ENCODE measurements at regions not wholly inside any gene's neighbourhood (a gene's known extent, or its start where the extent isn't known, plus 50 kb on each side); places are given as distances from the start of the nearest gene placed in this dataset.

DNA sequence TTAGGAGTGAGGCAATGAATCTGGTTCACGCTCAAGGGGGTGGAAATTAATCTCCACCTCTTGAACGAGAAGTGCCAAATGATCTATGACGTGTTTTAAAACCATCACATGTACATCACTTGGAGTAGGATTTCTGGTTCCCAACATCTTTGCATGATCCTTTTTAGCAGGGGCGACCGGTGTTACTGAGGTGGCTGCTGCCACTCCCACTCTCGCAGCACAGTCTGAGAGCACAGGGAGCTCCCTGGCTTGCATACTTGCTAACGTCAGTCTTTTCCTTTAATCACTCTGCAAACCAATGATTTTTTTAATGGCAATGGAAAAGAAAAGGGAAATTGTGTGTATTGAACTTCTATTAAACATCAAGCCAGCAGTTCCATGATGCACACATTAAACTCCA, 624.4 kb downstream of the IRX1 start:
- no peak overlapping the region for H3K27ac ChIP-seq
- no peak for TF ChIP-seq ZFX (IDR thresholded peaks at IDR 0.05; ENCODE audit: borderline replicate concordance)
- TF ChIP-seq, protein P1, sequence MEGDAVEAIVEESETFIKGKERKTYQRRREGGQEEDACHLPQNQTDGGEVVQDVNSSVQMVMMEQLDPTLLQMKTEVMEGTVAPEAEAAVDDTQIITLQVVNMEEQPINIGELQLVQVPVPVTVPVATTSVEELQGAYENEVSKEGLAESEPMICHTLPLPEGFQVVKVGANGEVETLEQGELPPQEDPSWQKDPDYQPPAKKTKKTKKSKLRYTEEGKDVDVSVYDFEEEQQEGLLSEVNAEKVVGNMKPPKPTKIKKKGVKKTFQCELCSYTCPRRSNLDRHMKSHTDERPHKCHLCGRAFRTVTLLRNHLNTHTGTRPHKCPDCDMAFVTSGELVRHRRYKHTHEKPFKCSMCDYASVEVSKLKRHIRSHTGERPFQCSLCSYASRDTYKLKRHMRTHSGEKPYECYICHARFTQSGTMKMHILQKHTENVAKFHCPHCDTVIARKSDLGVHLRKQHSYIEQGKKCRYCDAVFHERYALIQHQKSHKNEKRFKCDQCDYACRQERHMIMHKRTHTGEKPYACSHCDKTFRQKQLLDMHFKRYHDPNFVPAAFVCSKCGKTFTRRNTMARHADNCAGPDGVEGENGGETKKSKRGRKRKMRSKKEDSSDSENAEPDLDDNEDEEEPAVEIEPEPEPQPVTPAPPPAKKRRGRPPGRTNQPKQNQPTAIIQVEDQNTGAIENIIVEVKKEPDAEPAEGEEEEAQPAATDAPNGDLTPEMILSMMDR (IDR thresholded peaks at IDR 0.05) = no peak

DNA sequence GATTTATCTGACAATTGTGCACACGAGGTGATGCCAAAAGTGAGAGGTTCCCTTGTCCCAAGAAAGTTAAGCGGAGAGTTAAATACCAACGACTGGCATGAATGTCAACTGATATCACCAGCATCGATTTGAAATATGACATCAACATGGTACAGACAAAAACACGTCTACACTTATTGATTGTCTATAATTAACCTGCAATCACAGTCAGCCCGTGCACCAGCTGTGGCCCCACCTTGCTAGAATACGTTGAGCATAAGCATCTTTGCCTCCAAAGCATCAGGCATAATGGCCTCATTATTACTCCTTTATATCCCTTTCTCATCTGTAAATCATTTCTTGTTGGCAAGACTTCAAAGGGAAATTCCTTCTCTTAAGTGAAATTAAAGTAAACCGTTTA, 625.4 kb downstream of the IRX1 start:
- TF ChIP-seq, protein P1 (IDR thresholded peaks at IDR 0.05) = no peak
- TF ChIP-seq ZFX (IDR thresholded peaks at IDR 0.05; ENCODE audit: borderline replicate concordance) = no peak
- no peak overlapping the region for H3K27ac ChIP-seq

- TF ChIP-seq, protein P1 (IDR thresholded peaks at IDR 0.05) = no peak
- TF ChIP-seq ZFX (IDR thresholded peaks at IDR 0.05; ENCODE audit: borderline replicate concordance) = no peak
Observed at GRCh38 chr5:4222147-4222546, 626.5 kb downstream of the IRX1 start.

GRCh38 chr5:4222821-4223220, 627.2 kb downstream of the IRX1 start:
- TF ChIP-seq, protein P1 (IDR thresholded peaks at IDR 0.05) = no peak
- TF ChIP-seq ZFX (IDR thresholded peaks at IDR 0.05; ENCODE audit: borderline replicate concordance) = no peak
- H3K27ac ChIP-seq = no peak overlapping the region

More at GRCh38 chr5:4222147-4222546, 626.5 kb downstream of the IRX1 start:
- no peak overlapping the region for H3K27ac ChIP-seq

- TF ChIP-seq, protein P1 (IDR thresholded peaks at IDR 0.05) = no peak
- no peak for TF ChIP-seq ZFX (IDR thresholded peaks at IDR 0.05; ENCODE audit: borderline replicate concordance)
- H3K27ac ChIP-seq = no peak overlapping the region
Observed at GRCh38 chr5:4225741-4226140, 630.1 kb downstream of the IRX1 start.

GRCh38 chr5:4226565-4226964, 630.9 kb downstream of the IRX1 start:
- TF ChIP-seq, protein P1 (IDR thresholded peaks at IDR 0.05) = no peak
- TF ChIP-seq ZFX (IDR thresholded peaks at IDR 0.05; ENCODE audit: borderline replicate concordance) = no peak
- H3K27ac ChIP-seq = no peak overlapping the region

- no peak for TF ChIP-seq ZFX (IDR thresholded peaks at IDR 0.05; ENCODE audit: borderline replicate concordance)
- TF ChIP-seq, protein P1 (IDR thresholded peaks at IDR 0.05) = no peak
- H3K27ac ChIP-seq = no peak overlapping the region
Observed at GRCh38 chr5:4228708-4229107, 633.1 kb downstream of the IRX1 start.

All from 22Rv1 (cell line).